Fibroblast of skin of left quadriceps (primary cell): ENCODE measurements at regions not wholly inside any gene's neighbourhood (a gene's known extent, or its start where the extent isn't known, plus 50 kb on each side); places are given as distances from the start of the nearest gene placed in this dataset.
A peak's percentile ranks its signal among the peaks of the same experiment; 100 is the strongest.
"Not testable (repeated sequence)": the region's sequence is repeated elsewhere in the genome, so short reads cannot be mapped to it uniquely, and the experiment has no call there.

ENCODE experiments used
- DNase-seq, 2 experiments: peaks; one replicate each; pipeline ENCODE4 v3.0.0-alpha.2; 2013; ENCODE audit warnings: low read depth in 2 of 2

- no peak for DNase-seq
Measured at GRCh38 chr11:7143908-7144307, 55.1 kb downstream of the RBMXL2 start.

DNA sequence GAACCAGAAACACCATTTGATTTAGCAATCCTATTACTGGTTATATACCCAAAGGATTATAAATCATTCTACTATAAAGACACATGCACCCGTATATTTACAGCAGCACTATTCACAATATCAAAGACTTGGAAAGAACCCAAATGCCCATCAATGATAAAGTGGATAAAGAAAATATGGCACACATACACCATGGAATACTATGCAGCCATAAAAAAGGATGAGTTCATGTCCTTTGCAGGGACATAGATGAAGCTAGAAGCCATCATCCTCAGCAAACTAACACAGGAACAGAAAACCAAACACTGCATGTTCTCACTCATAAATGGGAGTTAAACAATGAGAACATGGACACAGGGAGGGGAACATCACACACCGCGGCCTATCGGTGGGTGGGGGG is 61.3 kb downstream of the RBMXL2 start:
- DNase-seq: not testable (repeated sequence)

DNA sequence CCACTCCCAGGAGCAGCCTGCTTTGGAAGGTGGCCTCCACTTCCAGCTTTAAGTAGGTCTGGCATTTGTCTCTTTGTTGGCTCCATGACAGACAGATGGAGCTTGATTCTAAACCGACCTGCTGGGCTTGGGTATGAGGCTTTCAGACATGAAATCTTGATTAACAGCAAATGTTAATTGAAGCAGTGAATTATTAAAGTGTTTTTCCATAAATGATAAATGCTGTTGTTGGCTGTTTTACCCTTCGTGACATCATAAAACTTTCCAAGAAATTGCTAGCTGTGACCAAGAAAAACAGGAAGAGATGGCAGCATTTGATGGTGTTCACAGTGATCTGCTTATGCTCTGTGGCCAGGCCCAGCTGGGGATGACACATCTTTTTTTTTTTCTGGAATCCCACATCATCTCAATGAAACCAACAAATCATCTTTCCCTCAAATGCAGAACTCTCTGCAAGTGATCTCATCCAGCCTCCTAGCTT is 66.1 kb downstream of the RBMXL2 start:
- DNase-seq: peak; percentile 11 to 19

DNA sequence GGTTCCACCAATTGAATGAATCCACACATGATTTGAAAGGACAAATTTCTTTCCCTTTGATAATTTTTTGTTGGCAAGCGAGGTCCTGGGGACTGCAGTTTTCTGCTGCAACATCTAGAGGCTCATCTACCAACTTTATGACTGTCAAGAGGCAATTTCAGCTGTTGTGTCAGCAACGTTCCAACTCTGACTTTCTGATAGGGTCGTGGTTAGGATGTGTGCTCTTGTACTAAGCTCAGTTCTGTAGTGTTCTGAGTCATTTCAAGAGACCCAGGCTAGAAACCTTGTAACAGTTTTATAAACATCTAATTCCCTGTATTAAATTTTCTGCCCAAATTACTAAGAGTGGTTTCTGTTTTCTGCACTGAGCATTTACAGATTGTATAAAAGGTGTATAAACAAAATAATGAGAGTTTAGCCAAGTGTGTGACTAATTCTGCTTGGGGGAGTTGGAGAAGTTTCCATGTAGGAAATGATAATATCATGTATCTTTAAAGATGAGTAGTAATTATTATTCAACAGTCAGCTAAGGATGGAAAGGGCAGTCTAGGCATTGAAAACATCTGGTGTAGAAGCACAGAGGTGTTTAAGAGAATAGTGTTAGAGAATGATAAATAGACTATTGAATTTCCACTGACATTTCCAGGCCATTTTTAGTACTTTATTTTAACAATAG is 72.2 kb downstream of the RBMXL2 start:
- DNase-seq: no peak

DNA sequence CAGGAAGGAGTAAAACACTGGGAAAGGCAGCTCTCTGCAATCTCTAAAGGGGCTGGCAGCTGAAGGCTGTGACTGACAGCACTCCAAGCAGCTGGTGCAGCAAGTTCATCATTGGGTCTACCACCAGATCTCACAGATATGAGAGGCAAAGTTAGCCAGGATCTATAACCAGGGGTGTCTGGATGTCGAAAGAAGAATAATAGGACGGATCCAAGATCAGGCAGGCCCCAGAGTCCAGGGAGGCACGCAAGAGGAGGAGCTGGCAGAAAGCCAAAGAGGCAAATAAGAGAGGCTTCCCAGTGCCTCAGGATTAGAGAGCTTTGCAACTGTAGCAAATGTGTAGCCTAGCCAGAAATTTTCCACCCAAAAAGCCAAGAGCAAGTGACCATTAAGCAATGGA is 77.1 kb downstream of the RBMXL2 start:
- no peak for DNase-seq

- no peak for DNase-seq
Measured at GRCh38 chr11:7167976-7168740, 79.4 kb downstream of the RBMXL2 start.

DNA sequence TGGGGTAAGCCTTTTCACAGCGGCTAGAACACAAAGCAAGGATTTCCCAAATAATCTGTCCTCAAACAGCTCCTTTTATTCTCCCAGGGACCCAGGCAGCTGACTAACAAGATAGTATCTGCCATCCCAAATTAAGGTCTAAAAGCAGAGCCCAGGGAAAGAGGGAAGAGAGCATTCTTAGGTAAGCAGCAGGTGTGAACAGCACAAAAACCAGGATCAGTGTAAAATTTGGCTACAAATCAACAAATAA is 79.9 kb downstream of the RBMXL2 start:
- no peak for DNase-seq

DNA sequence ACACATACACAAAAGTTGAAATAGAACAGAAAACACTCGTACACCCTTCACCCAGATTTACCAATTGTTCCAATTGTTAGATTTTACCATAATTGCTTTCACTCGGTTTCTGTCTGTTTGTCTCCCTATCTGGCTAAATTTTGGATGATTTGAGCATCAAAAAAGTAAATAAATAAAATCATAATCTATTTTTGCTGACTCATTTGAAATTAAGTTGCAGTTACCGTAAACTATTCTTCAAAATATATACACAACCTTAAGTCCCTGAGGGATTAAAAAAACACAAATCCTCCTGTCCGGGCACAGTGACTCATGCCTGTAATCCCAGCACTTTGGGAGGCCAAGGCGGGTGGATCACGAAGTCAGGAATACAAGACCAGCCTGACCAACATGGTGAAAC is 81.3 kb upstream of the SYT9 start:
- DNase-seq: no peak

- no peak for DNase-seq
Measured at GRCh38 chr11:7175007-7175406, 76.7 kb upstream of the SYT9 start.

GRCh38 chr11:7186190-7186589 is 65.5 kb upstream of the SYT9 start:
- DNase-seq: peak; percentile 56 to 57

DNA sequence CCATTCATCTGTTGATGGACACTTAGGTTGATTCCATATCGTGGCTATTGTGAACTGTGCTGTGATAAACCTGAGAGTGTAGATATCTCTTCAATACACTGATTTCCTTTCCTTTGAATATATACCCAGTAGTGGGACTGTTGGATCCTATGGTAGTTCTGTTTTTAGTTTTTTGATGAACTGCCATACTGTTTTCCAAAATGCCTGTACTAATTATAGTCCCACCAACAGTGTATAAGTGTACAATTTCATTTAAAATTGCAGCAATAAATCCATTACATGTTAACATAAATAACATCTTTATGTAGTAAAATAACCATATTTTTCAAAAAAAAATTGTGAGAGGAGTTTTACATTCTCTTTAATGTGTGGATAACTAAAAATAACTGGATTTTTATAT is 65.0 kb upstream of the SYT9 start:
- no peak for DNase-seq

GRCh38 chr11:7192785-7193184 is 58.9 kb upstream of the SYT9 start:
- DNase-seq: not testable (repeated sequence)

DNA sequence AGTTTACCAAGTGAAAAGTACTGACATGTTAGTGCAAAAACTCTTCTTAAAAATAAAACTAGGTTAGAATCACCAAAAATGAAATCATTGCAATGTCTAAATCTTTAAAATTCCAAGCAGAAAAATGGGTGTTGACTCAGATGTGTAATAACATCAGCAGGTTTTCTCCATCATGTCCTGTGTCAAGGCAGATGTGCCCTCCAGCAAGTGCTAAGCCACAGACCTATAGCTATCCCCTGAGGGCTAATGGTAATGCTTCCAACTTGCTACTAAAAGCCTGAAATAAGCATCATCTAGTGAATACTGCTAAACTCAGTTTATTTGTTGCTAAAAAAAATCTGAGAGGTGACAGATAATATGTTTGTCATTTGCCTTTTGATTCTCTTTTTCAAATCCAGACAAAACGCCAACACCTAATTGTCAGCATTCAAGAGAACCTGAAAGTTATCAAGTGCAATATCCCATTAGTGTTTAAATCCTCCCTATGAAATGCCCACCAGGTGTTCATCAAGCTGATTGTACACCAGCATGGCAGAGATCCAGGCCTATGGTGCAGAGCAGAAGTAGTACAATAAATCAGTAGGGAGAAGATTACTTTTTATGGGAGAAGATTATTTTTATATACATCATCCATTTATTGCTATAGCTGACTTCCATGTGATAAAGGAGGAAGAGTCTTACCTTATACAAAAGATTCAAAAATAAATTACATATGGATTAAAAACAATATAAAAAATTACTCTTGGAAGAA is 55.1 kb upstream of the SYT9 start:
- no peak for DNase-seq

DNA sequence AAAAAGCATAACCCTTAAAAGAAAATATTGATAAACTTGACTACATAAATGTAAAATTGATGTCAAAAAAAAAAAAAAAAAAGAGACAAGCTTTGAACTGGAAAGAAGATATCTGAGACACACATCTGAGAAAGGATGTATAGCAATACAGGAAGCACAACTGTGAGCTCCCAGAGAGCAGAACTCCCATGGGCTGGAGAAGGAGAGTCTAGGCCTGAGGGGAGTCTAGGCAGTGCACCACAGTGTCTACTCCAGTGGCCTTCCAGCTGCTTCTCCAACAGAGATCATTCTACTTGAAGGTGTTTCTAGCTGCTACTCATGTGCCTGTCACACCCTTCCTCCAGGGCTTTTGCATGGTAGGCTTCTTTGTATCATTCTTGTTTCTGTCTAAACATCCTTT is 54.2 kb upstream of the SYT9 start:
- DNase-seq: no peak
